Chondrocyte (in vitro differentiated cells): ENCODE measurements at regions not wholly inside any gene's neighbourhood (a gene's known extent, or its start where the extent isn't known, plus 50 kb on each side); places are given as distances from the start of the nearest gene placed in this dataset.
"Not testable (repeated sequence)": the region's sequence is repeated elsewhere in the genome, so short reads cannot be mapped to it uniquely, and the experiment has no call there.

Experiments
- DNase-seq: peaks from one replicate; pipeline ENCODE4 v3.0.0; 2021; ENCODE audit warnings: mixed read lengths, low spot score
- H3K27ac Mint-ChIP-seq: one replicate; pipeline ENCODE4 v1.8.0; 2021; ENCODE audit warnings: mild to moderate bottlenecking, moderate library complexity, mixed read lengths; ENCODE audit not compliant: unreplicated experiment
- H3K27me3 Mint-ChIP-seq: 2 replicates; pipeline ENCODE4 v1.8.0; 2021; ENCODE audit warnings: low read depth, mixed read lengths
- H3K36me3 Mint-ChIP-seq: 2 replicates; pipeline ENCODE4 v1.8.0; 2021; ENCODE audit warnings: low read depth, mixed read lengths
- H3K4me1 Mint-ChIP-seq: 2 replicates; pipeline ENCODE4 v1.8.0; 2021; ENCODE audit warnings: low read depth, mild to moderate bottlenecking, mixed read lengths
- H3K4me3 Mint-ChIP-seq: one replicate; pipeline ENCODE4 v1.8.0; 2021; ENCODE audit warnings: mild to moderate bottlenecking, moderate library complexity, mixed read lengths; ENCODE audit not compliant: unreplicated experiment
- H3K9me3 Mint-ChIP-seq: 2 replicates; pipeline ENCODE4 v1.8.0; 2021; ENCODE audit warnings: low read depth, mixed read lengths
- TF ChIP-seq, protein P1 (sequence below): fragments of 200-600 bp; sonication (generic); IDR thresholded peaks from 2 replicates; pipeline ENCODE4 v1.5.0; 2021; ENCODE audit warnings: antibody characterized with exemption, mild to moderate bottlenecking, moderate library complexity

DNA sequence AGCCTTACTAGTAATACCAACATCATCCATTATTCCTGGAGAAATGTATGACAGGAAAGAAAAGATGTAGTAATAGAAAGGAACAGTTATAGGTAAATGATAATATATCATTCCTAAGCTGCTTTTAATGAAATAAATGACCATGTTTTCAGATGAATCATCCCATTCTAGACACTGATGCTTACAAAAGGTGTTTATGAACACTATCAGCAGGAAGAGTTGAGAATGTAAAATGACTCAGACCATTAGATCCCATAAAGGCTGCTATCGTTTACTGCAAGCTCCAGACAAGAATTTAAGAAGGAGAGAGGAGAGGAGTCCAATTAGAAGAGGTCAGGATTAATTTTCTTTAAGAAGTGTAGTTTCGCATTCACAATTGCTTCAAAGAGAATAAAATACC is 1033.5 kb downstream of the EFNA5 start:
- Mint-ChIP-seq H3K27ac (no peak overlapping the region), H3K4me1 (peaks cover 16% of the 10 kb centered on the region), H3K36me3 (peaks cover 1% of the 10 kb centered on the region), H3K9me3 (peaks cover 3% of the 10 kb centered on the region), H3K27me3 (no peaks in the 10 kb centered on the region), H3K4me3 (no peak overlapping the region)
- no peak for DNase-seq
- TF ChIP-seq, protein P1, sequence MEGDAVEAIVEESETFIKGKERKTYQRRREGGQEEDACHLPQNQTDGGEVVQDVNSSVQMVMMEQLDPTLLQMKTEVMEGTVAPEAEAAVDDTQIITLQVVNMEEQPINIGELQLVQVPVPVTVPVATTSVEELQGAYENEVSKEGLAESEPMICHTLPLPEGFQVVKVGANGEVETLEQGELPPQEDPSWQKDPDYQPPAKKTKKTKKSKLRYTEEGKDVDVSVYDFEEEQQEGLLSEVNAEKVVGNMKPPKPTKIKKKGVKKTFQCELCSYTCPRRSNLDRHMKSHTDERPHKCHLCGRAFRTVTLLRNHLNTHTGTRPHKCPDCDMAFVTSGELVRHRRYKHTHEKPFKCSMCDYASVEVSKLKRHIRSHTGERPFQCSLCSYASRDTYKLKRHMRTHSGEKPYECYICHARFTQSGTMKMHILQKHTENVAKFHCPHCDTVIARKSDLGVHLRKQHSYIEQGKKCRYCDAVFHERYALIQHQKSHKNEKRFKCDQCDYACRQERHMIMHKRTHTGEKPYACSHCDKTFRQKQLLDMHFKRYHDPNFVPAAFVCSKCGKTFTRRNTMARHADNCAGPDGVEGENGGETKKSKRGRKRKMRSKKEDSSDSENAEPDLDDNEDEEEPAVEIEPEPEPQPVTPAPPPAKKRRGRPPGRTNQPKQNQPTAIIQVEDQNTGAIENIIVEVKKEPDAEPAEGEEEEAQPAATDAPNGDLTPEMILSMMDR = no peak

DNA sequence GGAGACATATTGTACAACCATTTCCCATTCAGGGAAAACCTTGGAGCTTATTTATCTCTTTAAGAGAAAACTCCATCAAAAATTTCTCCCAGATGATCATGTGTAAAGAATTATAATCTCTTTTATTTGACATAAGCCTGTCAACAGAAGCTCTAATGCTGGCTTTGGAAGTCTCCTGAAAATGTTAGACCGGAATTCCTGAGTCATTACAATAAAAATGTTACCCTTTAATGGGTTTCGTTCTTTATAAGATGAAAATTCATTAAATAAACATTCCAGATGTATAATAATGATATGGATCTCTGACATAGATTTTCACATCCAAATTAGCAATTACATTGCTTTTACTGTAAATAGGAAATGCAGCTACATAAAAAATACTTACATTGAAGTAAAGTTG is 1036.4 kb downstream of the EFNA5 start:
- TF ChIP-seq, protein P1 = no peak
- Mint-ChIP-seq H3K9me3 (peaks cover 3% of the 10 kb centered on the region), H3K27ac (no peak overlapping the region), H3K4me3 (no peak overlapping the region), H3K4me1 (peaks cover 25% of the 10 kb centered on the region), H3K36me3 (peaks cover 1% of the 10 kb centered on the region), H3K27me3 (no peaks in the 10 kb centered on the region)
- DNase-seq = no peak

DNA sequence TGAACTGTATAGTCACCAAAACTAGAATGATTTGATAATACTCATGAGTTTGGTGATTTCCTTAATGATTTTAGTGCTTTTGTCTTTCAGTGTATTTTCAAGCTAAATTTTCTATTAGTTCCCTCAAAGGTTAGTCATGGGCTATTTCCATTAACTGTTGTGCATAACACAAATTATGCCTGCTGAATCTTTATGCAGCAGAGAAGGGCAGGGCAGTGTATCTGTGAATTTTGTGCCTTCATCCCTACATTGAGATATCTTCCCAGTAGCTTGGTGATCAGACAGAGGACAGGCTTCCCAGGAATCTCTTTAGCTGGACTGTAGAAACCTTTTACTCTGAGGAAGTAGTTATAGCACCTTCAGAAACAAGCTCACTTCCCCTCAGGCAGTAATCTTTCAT is 1036.9 kb downstream of the EFNA5 start:
- peaks cover 25% of the 10 kb centered on the region for H3K4me1 Mint-ChIP-seq
- TF ChIP-seq, protein P1 = no peak

DNA sequence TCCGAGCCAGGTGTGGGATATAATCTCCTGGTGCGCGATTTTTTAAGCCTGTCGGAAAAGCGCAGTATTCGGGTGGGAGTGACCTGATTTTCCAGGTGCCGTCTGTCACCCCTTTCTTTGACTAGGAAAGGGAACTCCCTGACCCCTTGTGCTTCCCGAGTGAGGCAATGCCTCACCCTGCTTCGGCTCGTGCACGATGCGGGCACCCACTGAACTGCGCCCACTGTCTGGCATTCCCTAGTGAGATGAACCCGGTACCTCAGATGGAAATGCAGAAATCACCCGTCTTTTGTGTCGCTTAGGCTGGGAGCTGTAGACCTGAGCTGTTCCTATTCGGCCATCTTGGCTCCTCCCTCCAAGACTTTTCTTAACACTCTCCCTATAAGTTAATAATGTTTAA is 1042.3 kb downstream of the EFNA5 start:
- not testable (repeated sequence) for H3K36me3 Mint-ChIP-seq, H3K27me3 Mint-ChIP-seq, H3K4me3 Mint-ChIP-seq, H3K4me1 Mint-ChIP-seq, H3K27ac Mint-ChIP-seq
- DNase-seq = peak; percentile 61
- H3K9me3 Mint-ChIP-seq = peaks cover 11% of the 10 kb centered on the region

More for the DNA sequence above, 1036.9 kb downstream of the EFNA5 start:
- H3K4me3 Mint-ChIP-seq = no peak overlapping the region
- DNase-seq = no peak
- H3K27me3 Mint-ChIP-seq = no peaks in the 10 kb centered on the region
- H3K36me3 Mint-ChIP-seq = peaks cover 1% of the 10 kb centered on the region
- H3K9me3 Mint-ChIP-seq = peaks cover 5% of the 10 kb centered on the region
- H3K27ac Mint-ChIP-seq = peak overlapping the region; percentile 49

DNA sequence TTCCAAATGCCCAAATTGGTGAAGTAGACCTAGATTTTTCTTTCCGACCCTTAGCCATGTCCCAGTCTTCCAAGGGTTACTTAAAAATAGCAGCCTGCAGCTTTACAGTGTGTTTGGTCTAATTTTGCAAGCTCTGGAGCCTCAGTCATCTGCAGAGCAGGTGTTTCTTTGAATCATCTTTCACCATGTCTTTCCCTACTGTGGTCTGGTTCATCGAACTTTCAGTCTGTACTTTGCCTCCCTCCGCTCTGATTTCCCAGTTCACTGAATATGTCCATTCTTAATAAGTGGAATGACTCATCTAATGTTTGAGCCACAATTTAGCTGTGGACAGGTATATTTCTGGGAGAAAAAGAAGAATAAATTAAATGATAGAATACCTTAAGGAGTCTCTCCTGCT is 1060.7 kb downstream of the EFNA5 start:
- peaks cover 3% of the 10 kb centered on the region for H3K4me1 Mint-ChIP-seq
- H3K27ac Mint-ChIP-seq = no peak overlapping the region
- no peak overlapping the region for H3K4me3 Mint-ChIP-seq
- H3K36me3 Mint-ChIP-seq = no peaks in the 10 kb centered on the region
- DNase-seq = no peak
- H3K27me3 Mint-ChIP-seq = no peaks in the 10 kb centered on the region
- no peaks in the 10 kb centered on the region for H3K9me3 Mint-ChIP-seq
- TF ChIP-seq, protein P1 = no peak

DNA sequence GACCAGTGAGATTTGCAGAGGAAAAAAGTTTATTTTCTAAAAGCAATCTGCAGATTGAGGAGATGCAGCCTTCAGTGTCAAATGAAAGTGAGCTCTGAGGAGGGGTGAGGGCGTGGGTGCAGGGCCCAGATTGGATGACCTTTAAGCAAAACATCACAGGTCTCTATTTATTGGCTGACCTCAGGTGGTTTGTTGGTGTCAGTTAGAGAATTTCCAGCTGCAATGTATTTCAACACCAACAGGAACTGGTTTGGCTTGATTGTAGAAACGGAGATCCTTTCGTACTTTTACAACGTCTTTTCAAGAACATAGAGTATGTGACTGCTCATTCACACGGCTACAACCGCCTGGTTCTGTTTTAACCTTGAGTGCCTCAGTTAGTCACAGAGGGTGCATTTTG is 1069.1 kb downstream of the EFNA5 start:
- peaks cover 3% of the 10 kb centered on the region for H3K9me3 Mint-ChIP-seq
- no peak overlapping the region for H3K27ac Mint-ChIP-seq
- H3K36me3 Mint-ChIP-seq = no peaks in the 10 kb centered on the region
- no peak overlapping the region for H3K4me3 Mint-ChIP-seq
- TF ChIP-seq, protein P1 = no peak
- H3K27me3 Mint-ChIP-seq = no peaks in the 10 kb centered on the region
- H3K4me1 Mint-ChIP-seq = no peaks in the 10 kb centered on the region
- DNase-seq = no peak
